ENCODE measurements at regions not wholly inside any gene's neighbourhood (a gene's known extent, or its start where the extent isn't known, plus 50 kb on each side); places are given as distances from the start of the nearest gene placed in this dataset.
"Not testable (repeated sequence)": the region's sequence is repeated elsewhere in the genome, so short reads cannot be mapped to it uniquely, and the experiment has no call there.

GRCh38 chr5:1995491-1995890, 112.8 kb upstream of the IRX4 start:
- DNase-seq, result no peak

- no peak for DNase-seq
Measured at GRCh38 chr5:1987471-1987870, 104.7 kb upstream of the IRX4 start.

- DNase-seq, result no peak
Measured at GRCh38 chr5:1985781-1986180, 103.1 kb upstream of the IRX4 start.

GRCh38 chr5:1983919-1984695, 101.4 kb upstream of the IRX4 start:
- no peak for DNase-seq

DNA sequence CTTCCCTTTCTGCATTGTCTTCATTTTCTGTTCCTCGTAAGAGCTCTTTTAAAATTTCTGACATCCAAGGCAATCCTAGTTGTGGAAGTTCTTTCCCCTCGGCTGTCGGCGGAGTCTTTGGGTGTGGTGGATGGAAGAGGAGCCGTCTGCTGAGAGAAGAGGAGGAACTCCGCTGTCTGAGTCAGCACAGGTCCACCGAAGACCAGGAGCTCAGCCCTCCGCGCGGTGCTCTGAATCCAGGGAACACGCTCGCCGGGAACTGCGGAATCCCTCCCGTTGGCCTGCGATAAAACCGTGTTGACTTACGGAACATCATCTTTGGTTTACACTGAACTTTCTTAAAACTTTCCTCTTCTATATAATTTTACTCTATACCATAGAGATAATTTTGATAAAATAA, 100.7 kb upstream of the IRX4 start:
- DNase-seq, result no peak

DNA sequence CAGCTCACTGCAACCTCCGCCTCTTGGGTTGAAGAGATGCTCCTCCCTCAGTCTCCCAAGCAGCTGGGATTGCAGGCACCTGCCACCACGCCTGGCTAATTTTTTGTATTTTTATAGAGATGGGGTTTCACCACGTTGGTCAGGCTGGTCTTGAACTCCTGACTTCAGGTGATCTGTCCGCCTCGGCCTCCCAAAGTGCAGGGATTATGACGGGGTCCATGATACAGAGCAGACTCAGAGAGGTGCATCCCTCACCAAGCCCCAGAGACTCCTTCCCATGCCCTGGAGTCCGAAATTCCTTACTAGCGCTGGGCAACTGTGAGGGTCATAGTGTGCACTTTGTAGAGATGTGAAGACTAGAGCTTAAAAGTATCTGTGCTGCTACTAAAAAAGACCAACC, 99.8 kb upstream of the IRX4 start:
- not testable (repeated sequence) for DNase-seq

DNA sequence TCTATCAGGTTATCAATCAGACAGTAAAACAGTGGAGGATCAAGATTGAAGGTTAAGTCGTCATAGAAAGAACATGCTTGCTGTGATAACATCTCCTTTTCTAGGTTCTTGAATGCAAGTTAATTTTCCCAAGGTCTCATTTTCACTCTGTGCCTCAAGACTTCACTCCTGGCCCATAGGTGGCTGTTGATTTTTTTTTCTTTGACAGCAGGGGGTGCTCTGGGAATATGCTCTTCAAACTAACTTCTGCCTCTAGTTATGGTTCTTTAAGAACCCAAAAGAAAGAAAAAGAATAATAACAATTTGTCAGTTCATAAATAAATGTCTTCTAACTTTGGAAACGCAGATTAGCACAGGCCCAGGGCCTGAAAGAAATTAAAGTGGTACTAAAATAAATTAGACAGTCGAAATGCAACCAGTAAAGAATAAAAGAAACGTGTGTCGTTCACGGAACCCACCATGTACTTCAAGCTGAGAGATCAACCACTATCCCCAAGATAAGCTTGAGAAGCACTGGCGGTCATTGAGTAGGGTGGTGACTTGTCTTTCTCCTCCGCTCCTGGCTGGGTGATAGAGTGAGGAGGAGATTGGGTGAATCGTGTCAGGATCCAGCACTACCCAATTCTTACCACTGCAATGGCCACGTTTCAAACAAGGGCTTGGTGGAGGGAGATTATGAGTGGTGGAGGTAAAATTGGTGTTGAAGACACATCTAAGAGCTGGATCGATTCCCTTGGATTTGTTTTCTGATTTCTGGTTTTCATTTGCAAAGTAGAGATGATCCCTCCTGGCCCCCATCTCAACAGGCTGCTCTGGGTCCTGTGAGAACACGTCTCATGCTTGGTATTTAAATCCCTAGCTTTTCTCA, 93.4 kb upstream of the IRX4 start:
- no peak for DNase-seq

- DNase-seq, result no peak
Measured at GRCh38 chr5:1975406-1975715, 92.6 kb upstream of the IRX4 start.

- DNase-seq, result no peak
Measured at GRCh38 chr5:1974501-1975405, 92.0 kb upstream of the IRX4 start.

DNA sequence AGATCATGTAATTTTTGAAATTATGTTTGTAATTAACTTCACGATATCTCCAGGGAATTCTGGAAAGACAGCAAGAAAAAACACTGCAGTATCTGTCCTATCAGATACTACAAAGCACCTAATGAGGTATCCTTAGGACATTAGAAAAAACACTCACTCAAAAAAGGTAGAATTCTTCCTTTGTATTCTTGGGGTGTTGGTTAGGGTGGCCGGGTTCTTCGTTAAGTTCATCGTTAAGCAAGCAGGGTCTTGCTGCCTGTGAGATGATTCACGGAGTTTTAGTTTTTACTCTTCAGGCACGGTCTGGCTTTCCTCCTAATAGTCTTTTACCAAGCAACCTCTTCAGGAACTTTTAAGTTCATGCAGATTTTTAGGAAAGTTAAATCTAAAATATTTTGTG, 91.4 kb upstream of the IRX4 start:
- DNase-seq, result no peak

DNA sequence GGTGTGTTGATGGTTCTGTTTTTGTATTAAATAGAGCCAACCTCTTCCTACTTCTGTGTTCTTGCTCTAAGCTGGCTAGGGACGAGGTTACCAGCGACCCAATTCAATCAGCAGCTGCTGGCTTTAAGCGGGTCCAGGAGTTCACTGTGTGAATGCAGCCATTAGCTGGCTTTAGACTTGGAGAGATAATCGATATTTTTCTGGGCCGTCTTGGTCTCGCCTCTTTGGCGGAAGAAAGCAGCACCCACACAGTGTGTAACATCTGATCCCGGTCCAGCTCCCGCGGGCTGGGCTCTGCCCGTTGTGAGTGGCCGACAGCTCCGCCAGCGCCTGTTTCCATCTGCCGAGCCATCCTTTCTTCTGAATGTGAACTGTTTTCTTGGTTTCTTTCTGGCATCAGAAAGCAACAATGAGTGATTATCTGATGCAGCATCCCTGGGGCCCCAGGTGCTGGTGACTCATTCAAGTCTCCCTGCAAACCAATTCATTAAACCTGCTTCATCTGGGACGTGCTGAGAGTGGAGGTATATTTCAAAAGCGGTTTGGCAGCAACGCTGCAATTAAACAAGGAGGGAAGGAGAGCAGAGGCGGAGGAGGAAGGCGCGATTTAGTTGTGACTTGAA, 90.8 kb upstream of the IRX4 start:
- DNase-seq, result no peak

DNA sequence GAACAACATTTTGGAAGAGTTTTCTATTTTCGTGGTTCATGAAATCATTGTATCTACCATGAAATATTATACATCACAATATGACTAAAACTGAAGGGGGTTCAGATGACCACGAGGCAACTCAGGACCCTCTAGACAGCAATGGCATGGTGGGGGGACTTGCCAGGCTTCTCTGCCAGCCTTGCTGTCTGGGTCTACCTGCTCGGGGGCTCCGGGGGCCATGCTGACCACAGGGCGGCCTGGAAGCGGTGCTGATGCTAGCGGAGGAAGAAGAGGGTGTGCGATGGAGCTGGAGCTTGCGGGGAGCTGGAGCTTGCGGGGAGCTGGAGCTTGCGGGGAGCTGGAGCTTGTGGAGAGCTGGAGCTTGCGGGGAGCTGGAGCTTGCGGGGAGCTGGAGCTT, 89.2 kb upstream of the IRX4 start:
- no peak for DNase-seq

DNA sequence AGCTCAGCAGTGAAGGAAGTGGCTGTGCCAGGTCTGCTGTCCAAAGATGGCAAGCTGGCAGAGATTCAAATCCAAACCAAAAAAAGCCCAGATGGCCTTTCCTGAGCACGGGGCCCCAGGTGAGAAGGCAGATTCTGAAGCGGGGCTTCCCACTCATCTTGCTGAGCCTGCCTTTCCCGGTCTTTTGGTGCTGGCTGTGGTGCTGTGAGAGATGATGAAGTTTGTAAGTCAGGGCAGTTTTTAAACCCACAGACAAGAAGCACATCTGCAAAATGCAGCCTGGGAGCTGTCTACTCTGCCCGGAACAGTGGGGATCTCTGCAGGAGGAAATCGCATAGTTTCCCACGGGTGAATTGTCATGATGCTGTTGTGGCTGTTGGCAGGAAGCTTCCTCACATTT, 85.0 kb upstream of the IRX4 start:
- no peak for DNase-seq

- DNase-seq, result no peak
Measured at GRCh38 chr5:1966461-1966860, 83.7 kb upstream of the IRX4 start.

DNA sequence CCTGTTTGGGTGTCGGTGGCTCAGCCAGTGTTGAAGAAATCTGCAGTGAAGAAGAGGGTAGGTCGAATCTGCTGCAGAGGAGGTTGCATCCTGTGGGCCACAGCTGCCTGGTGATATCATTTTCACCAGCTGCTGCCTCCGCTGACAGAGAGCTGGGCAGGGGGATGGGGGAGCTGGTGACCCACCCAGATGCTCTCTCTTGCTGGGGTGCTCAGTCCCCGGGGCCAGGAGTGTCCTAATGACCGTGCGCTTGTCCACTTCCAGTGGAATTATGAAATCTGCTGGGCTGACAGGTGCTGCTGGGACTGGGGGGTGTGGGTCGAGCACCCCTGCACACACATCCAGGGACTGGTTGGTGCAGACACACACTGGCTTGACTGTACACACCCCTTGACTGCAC, 83.2 kb upstream of the IRX4 start:
- DNase-seq, result no peak

GRCh38 chr5:1963941-1964451, 81.3 kb upstream of the IRX4 start:
- DNase-seq, result no peak

- DNase-seq, result no peak
Measured at GRCh38 chr5:1963358-1963757, 80.6 kb upstream of the IRX4 start.

DNA sequence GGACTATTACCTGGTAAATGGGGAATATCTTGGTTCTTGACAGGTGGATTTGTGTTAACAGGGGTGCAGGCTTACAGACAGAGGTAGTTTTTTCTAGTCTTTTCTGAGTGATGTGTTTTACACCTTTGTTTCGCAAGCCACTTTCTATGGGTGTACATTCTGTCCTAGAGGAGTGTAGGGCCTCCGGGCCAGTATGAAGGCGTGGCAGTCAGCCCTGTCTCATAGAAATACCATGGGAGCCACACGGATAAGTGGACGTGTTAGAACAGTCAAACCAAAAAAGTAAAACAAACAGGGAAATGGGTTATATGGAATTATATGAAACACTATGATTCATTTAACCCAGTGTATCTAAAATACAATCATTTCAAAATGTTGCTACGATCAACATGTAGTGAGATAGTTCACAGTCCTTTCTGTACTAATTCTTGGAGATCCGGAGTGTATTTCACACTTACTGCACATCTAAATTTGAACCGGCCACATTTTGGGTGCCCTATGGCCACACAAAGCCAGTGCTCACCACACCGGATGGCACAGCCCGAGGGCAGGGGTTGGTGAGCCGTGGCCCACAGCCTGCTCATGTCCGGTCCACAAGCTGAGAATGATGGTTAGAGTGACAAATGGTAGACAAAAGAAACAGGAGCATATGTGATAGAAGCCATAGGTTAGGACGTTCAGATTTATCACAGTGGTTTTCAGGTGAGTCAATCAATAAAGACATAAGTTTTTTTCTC, 80.1 kb upstream of the IRX4 start:
- no peak for DNase-seq

- DNase-seq, result no peak
Measured at GRCh38 chr5:1961952-1962595, 79.3 kb upstream of the IRX4 start.

GRCh38 chr5:1961304-1961946, 78.7 kb upstream of the IRX4 start:
- DNase-seq, result no peak

Data from activated CD4-positive, CD25-positive, alpha-beta regulatory T cell (primary cell).